ENCODE measurements at regions not wholly inside any gene's neighbourhood (a gene's known extent, or its start where the extent isn't known, plus 50 kb on each side); places are given as distances from the start of the nearest gene placed in this dataset.

- no peak for TF ChIP-seq CTCF (IDR thresholded peaks at IDR 0.05)
- TF ChIP-seq EZH2 (IDR thresholded peaks at IDR 0.05): no peak
- TF ChIP-seq EZH2phosphoT487 (IDR thresholded peaks at IDR 0.05): no peak
These were observed 244.0 kb upstream of the GATB start for GRCh38 chr4:152004801-152005200.
